SHP77 (cell line): ENCODE measurements at regions not wholly inside any gene's neighbourhood (a gene's known extent, or its start where the extent isn't known, plus 50 kb on each side); places are given as distances from the start of the nearest gene placed in this dataset.
A peak's percentile ranks its signal among the peaks of the same experiment; 100 is the strongest.
"Not testable (repeated sequence)": the region's sequence is repeated elsewhere in the genome, so short reads cannot be mapped to it uniquely, and the experiment has no call there.

ENCODE experiments used
- DNase-seq, 2 experiments: peaks; one replicate each; lab custom pipeline; 2025; lab: John Stamatoyannopoulos, UW

- peak; percentile 1 to 14 for DNase-seq
These were observed 78.0 kb upstream of the HNMT start for GRCh38 chr2:137886083-137886831.

- peak; percentile 21 to 49 for DNase-seq
These were observed 75.4 kb upstream of the HNMT start for GRCh38 chr2:137888845-137889244.

DNA sequence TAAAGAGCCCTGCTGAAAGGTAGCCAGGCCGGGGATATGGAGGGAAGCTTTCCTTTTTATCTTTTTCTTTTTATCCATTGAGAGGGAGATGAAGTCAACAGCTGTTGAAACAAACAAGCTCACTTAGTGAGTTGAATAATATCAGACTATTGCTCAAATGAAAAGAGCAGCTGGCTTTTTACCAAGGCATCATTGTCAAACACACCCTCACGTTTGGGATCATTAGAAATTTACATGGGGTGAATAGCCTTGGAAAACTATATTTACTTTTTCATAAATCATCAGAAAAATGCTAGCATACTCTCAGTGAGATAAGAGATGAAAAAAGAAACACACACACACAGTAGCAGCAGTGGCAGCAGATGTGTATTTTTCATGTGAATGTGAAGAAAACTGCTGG, 71.5 kb upstream of the HNMT start:
- DNase-seq = peak; percentile 42 to 66

GRCh38 chr2:137893145-137893544, 71.1 kb upstream of the HNMT start:
- DNase-seq = peak in 1 of 2 experiments; percentile 6

GRCh38 chr2:137896467-137896866, 67.8 kb upstream of the HNMT start:
- no peak for DNase-seq

DNA sequence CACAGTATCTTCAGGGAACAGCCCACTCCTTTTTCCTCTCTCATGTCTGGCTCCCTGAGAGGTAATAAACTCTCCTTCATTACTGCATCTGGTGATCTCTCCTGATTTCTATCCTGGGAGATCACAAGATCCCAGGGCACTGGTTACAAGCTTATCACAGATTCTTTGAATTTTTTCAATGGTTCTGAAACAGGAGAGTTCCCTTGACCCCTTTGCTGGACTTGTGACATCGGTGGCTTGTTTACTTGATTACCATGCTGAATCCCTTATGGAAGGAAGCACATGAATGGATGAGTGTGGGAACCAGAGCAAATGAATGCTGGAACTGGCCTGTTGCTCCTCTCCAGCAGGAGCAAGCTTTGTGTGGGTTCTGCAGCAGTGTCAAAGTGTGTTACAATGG, 67.2 kb upstream of the HNMT start:
- DNase-seq = no peak

DNA sequence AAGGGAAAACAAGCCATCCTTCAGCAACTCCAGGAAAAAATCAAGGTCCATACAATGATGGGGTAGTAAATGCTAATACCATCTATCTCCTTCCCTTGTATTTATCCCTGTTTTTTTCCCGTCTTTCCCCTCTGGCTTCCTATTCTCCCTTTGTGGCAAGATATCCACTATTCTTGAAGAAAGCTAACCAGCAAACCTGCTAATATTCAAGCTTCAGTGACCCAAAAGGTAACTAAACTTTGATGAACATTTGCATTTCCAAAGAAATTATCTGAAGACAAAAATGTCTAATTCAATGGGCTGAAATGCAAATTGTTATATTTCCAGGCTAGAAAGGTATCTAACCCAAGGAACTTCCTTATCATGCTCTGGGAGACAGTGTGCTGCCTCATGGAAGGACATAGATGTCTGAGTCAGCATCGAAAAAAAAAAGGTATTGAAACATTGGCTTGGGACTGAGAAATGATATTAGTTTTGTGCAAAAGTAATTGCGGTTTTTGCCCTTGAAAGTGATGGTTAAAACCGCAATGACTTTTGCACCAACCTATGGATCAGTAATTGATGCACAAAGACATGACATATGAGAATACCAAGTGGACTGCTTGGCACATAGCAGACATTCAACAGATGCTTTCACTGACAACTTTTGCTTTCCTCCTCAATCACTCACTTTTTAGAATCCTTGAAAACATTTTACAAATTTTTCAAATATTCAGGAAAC, 63.7 kb upstream of the HNMT start:
- DNase-seq = no peak

GRCh38 chr2:137910641-137911040, 53.6 kb upstream of the HNMT start:
- no peak for DNase-seq

DNA sequence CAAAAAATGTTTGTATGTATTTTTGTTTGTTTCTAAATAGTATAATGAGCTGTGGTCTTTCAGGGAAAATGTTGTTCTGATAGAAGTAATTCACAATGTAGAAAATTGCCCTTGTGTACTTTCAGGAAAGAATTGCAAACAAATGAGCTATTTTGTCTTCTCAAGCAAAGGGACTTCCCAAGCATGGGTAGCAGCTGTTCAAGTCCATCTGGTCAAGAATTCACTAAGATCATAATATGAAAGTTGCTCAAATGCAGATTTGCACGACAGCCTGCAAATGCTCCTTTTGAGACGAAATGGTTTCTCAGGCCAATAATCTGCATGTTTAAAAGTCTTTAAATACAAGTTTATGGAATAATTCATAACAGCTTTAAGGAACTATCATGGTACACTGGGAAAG, 51.9 kb upstream of the HNMT start:
- no peak for DNase-seq

GRCh38 chr2:137913169-137913568, 51.1 kb upstream of the HNMT start:
- DNase-seq = no peak

- DNase-seq = not testable (repeated sequence)
These were observed 50.6 kb upstream of the HNMT start for GRCh38 chr2:137913648-137914047.
